ENCODE measurements at regions not wholly inside any gene's neighbourhood (a gene's known extent, or its start where the extent isn't known, plus 50 kb on each side); places are given as distances from the start of the nearest gene placed in this dataset.

- TF ChIP-seq CTCF (IDR thresholded peaks at IDR 0.05; ENCODE audit: control insufficient read depth, insufficient read depth, low read depth, low read length, missing control alignments): no peak
- DNase-seq (ENCODE audit: low read depth): no peak
- H3K4me3 ChIP-seq (ENCODE audit: control insufficient read depth, low read depth, low read length): no peak overlapping the region
These were observed 207.6 kb downstream of the CWF19L2 start for GRCh38 chr11:107250017-107250416.

DNA sequence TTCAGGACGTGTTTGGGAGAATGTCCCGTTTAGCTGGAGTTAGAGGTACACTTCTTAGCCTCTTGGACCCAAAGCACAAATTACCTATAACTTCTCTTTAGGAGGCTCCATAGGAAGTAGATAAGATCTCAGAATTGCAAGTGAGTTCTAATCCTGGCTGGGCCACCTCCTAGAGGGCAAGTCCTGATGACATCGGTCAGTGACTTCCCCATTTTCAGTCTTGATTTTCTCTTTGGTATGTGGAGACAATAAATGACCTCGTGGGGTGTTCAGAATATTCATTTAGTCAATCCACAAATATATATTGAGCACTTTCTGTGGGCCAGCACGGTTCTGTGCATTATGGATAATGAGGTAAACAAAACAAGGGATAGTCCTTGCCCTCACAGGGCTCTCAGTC lies 208.6 kb downstream of the CWF19L2 start:
- DNase-seq (ENCODE audit: low read depth): no peak
- H3K4me3 ChIP-seq (ENCODE audit: control insufficient read depth, low read depth, low read length): no peak overlapping the region
- no peak for TF ChIP-seq CTCF (IDR thresholded peaks at IDR 0.05; ENCODE audit: control insufficient read depth, insufficient read depth, low read depth, low read length, missing control alignments)

DNA sequence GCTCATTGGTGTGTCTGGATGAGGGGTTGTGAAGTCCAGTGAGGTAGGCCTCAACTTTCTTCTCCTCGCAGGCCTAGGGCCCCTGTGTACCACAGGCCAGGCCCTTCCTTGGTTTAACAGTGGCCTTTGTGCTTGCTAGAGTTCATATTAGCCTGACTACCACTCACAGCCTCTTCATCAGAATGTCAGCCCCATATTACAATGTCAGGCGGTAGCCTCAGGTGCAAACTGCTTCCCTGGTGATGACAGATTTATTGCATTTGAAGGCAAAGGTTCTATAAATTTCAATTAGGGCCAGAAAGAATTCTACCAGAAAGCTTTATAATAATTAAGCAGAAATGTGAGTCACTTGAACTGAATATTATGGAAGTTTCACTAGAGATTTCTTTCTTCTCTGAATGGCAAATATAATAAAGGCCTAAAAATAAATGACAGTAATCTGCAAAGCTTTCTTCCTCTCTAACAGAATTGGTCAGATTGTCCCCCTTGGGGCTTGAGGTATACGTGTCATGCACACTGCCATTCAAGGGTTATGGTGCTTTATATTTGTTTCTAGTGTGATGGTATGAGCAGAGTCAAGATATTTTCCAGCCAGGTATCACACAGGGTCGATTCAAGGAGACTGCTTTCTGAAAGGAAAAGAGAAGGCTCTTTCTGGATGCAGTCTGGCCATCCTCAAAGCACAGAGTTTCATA lies 210.3 kb downstream of the CWF19L2 start:
- no peak overlapping the region for H3K4me3 ChIP-seq (ENCODE audit: control insufficient read depth, low read depth, low read length)
- TF ChIP-seq CTCF (IDR thresholded peaks at IDR 0.05; ENCODE audit: control insufficient read depth, insufficient read depth, low read depth, low read length, missing control alignments): no peak
- no peak for DNase-seq (ENCODE audit: low read depth)

DNA sequence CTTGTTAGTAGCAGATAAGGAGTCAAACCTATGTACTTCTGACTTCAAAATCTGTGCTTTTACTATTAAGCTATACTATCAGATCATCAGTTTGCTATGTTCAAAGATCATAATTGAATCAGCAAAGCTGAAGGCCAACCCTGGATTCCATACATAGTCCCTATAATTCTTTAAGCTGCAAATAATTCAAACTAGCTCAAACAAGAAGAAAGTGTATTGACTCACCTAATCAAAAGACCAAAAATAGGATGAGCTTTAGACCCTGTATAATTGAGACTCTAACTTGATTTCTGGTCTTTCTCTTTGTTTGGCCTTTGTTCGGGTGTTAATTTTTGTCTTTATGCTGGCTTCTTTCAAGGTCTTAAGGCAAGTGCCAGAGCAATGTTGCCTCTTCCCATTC lies 213.7 kb downstream of the CWF19L2 start:
- H3K4me3 ChIP-seq (ENCODE audit: control insufficient read depth, low read depth, low read length): no peak overlapping the region
- DNase-seq (ENCODE audit: low read depth): no peak
- TF ChIP-seq CTCF (IDR thresholded peaks at IDR 0.05; ENCODE audit: control insufficient read depth, insufficient read depth, low read depth, low read length, missing control alignments): no peak

DNA sequence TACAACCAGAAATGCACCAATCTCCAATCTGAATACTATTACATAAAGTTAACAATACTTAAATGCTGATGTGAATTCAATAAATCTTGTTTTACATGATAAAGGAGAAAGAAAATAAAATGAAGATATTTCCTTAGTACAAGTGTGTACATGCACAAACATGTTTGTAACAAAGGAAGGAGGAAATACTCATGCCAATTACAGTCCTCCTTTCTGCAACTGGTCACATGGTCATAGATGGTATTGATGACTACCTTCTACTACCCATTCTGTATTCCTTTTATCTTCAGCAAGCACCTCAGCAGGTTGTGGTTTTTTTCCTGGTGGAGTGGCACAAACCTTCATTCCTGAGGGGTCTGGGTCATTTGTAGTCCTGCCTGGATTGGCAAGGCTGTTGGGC lies 214.2 kb upstream of the GUCY1A2 start:
- no peak for DNase-seq (ENCODE audit: low read depth)
- no peak for TF ChIP-seq CTCF (IDR thresholded peaks at IDR 0.05; ENCODE audit: control insufficient read depth, insufficient read depth, low read depth, low read length, missing control alignments)
- no peak overlapping the region for H3K4me3 ChIP-seq (ENCODE audit: control insufficient read depth, low read depth, low read length)

- no peak for DNase-seq (ENCODE audit: low read depth)
- no peak overlapping the region for H3K4me3 ChIP-seq (ENCODE audit: control insufficient read depth, low read depth, low read length)
These were observed 206.6 kb upstream of the GUCY1A2 start for GRCh38 chr11:107224836-107225235.

More at GRCh38 chr11:107224836-107225235, 206.6 kb upstream of the GUCY1A2 start:
- no peak for TF ChIP-seq CTCF (IDR thresholded peaks at IDR 0.05; ENCODE audit: control insufficient read depth, insufficient read depth, low read depth, low read length, missing control alignments)
